Vagina (tissue), 2 donors: ENCODE measurements at regions not wholly inside any gene's neighbourhood (a gene's known extent, or its start where the extent isn't known, plus 50 kb on each side); places are given as distances from the start of the nearest gene placed in this dataset.
"Not testable (repeated sequence)": the region's sequence is repeated elsewhere in the genome, so short reads cannot be mapped to it uniquely, and the experiment has no call there.

Experiments
- DNase-seq, 2 donors: peaks; one replicate each; pipeline ENCODE4 v3.0.0-alpha.2; 2017; ENCODE audit errors: extremely low spot score in 2 of 2
- H3K27ac ChIP-seq: fragments of 200-600 bp; sonication (generic); one replicate; pipeline ENCODE4 v1.5.1; 2019
- H3K27me3 ChIP-seq: fragments of 200-600 bp; sonication (generic); one replicate; pipeline ENCODE4 v1.5.1; 2019
- H3K36me3 ChIP-seq, 2 donors: fragments of 200-600 bp; sonication (generic); one replicate each; pipeline ENCODE4 v1.5.1; 2017 to 2019
- H3K4me1 ChIP-seq: fragments of 200-600 bp; sonication (generic); one replicate; pipeline ENCODE4 v1.5.1; 2019
- H3K4me3 ChIP-seq, 2 donors: fragments of 200-600 bp; sonication (generic); 1 replicate in 1 of 2; 2 replicates in 1 of 2; pipeline ENCODE4 v1.5.1; 2016 to 2019
- H3K9me3 ChIP-seq: fragments of 200-600 bp; sonication (generic); one replicate; pipeline ENCODE4 v1.5.1; 2019
- CTCF ChIP-seq, 3 experiments: fragments of 450-650 bp in 2 of 3; fragments of 200-600 bp in 1 of 3; sonication (generic) in 1 of 3; IDR thresholded peaks; one replicate each; pipeline ENCODE4 v1.5.1; 2017 to 2019; ENCODE audit warnings: antibody characterized with exemption in 3 of 3, mild to moderate bottlenecking in 2 of 3, moderate library complexity in 2 of 3
- POLR2A ChIP-seq, 2 donors: fragments of 450-650 bp; IDR thresholded peaks; one replicate each; pipeline ENCODE4 v1.6.1; 2017; ENCODE audit warnings: antibody characterized with exemption in 2 of 2, mild to moderate bottlenecking in 2 of 2, moderate library complexity in 2 of 2
- POLR2AphosphoS5 ChIP-seq, 2 donors: sonication (generic); formaldehyde crosslinking; IDR thresholded peaks; one replicate each; pipeline ENCODE4 v1.9.0; 2017; ENCODE audit warnings: antibody characterized with exemption in 2 of 2, mild to moderate bottlenecking in 2 of 2, low read depth in 1 of 2; ENCODE audit not compliant: insufficient read depth in 1 of 2
- intact Hi-C: fragments of 100-400 bp; cut with DNase I; formaldehyde crosslinking; loops from one replicate; pipeline ENCODE4 v1.15.1; 2023

- no peak for DNase-seq
- intact Hi-C loops = no loop called here
- no peaks in the 10 kb centered on the region for H3K4me1 ChIP-seq
- no peaks in the 10 kb centered on the region for H3K27me3 ChIP-seq
- TF ChIP-seq POLR2AphosphoS5 (IDR thresholded peaks at IDR 0.05; ENCODE audit: insufficient read depth in 1 of 2, low read depth in 1 of 2) (no peak), CTCF (IDR thresholded peaks at IDR 0.05) (no peak), POLR2A (IDR thresholded peaks at IDR 0.05) (no peak)
- H3K36me3 ChIP-seq = no peaks in the 10 kb centered on the region
- no peak overlapping the region for H3K4me3 ChIP-seq
- no peak overlapping the region for H3K27ac ChIP-seq
- H3K9me3 ChIP-seq = no peaks in the 10 kb centered on the region
Measured at GRCh38 chr4:75422998-75423397, 91.2 kb downstream of the RCHY1 start.

- Histone ChIP-seq H3K27me3 (no peaks in the 10 kb centered on the region), H3K4me1 (no peaks in the 10 kb centered on the region), H3K36me3 (no peaks in the 10 kb centered on the region), H3K27ac (no peak overlapping the region), H3K9me3 (no peaks in the 10 kb centered on the region), H3K4me3 (no peak overlapping the region)
- TF ChIP-seq POLR2AphosphoS5 (IDR thresholded peaks at IDR 0.05; ENCODE audit: insufficient read depth in 1 of 2, low read depth in 1 of 2) (no peak), POLR2A (IDR thresholded peaks at IDR 0.05) (no peak), CTCF (IDR thresholded peaks at IDR 0.05) (no peak)
- no peak for DNase-seq
- intact Hi-C loops = no loop called here
Measured at GRCh38 chr4:75412746-75413145, 101.5 kb downstream of the RCHY1 start.

- TF ChIP-seq CTCF (IDR thresholded peaks at IDR 0.05) (no peak), POLR2A (IDR thresholded peaks at IDR 0.05) (no peak), POLR2AphosphoS5 (IDR thresholded peaks at IDR 0.05; ENCODE audit: insufficient read depth in 1 of 2, low read depth in 1 of 2) (no peak)
- no peaks in the 10 kb centered on the region for H3K9me3 ChIP-seq
- no peaks in the 10 kb centered on the region for H3K36me3 ChIP-seq
- intact Hi-C loops = no loop called here
- no peak overlapping the region for H3K4me3 ChIP-seq
- no peaks in the 10 kb centered on the region for H3K27me3 ChIP-seq
- DNase-seq = no peak
- H3K27ac ChIP-seq = no peak overlapping the region
- H3K4me1 ChIP-seq = no peaks in the 10 kb centered on the region
Measured at GRCh38 chr4:75398501-75398900, 115.7 kb downstream of the RCHY1 start.

GRCh38 chr4:75391489-75392166 lies 122.6 kb downstream of the RCHY1 start:
- H3K4me3 ChIP-seq = no peak overlapping the region
- TF ChIP-seq CTCF (IDR thresholded peaks at IDR 0.05) (no peak), POLR2A (IDR thresholded peaks at IDR 0.05) (no peak), POLR2AphosphoS5 (IDR thresholded peaks at IDR 0.05; ENCODE audit: insufficient read depth in 1 of 2, low read depth in 1 of 2) (no peak)
- H3K4me1 ChIP-seq = no peaks in the 10 kb centered on the region
- H3K9me3 ChIP-seq = no peaks in the 10 kb centered on the region
- no peaks in the 10 kb centered on the region for H3K27me3 ChIP-seq
- intact Hi-C loops = no loop called here
- no peak for DNase-seq
- H3K36me3 ChIP-seq = no peaks in the 10 kb centered on the region
- no peak overlapping the region for H3K27ac ChIP-seq

GRCh38 chr4:75386426-75386825 lies 127.8 kb downstream of the RCHY1 start:
- H3K4me1 ChIP-seq, intact Hi-C loops: not testable (repeated sequence)

More at GRCh38 chr4:75386426-75386825, 127.8 kb downstream of the RCHY1 start:
- not testable (repeated sequence) for H3K27me3 ChIP-seq, H3K9me3 ChIP-seq, H3K27ac ChIP-seq, DNase-seq, H3K36me3 ChIP-seq, H3K4me3 ChIP-seq
